ENCODE measurements at regions not wholly inside any gene's neighbourhood (a gene's known extent, or its start where the extent isn't known, plus 50 kb on each side); places are given as distances from the start of the nearest gene placed in this dataset.

DNA sequence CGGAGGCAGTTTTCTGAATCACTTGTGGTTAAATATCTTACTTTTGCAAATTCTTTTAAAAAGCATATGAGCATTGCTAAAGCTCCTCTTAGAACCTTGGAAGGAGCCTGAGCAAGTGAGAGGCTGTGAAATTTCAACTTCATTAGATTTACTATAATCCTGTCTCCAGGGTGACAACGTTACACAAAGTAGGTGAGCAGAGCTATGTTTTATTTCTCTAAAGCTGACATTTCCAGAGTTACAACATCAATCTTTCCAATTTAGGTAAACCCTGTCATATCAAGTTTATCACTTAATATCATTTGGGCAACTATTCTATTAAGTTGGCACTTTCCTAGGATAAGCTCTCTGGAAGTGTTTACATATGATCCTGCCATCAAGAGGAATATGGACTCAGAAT lies 544.9 kb upstream of the CBLB start:
- Histone ChIP-seq H3K9me3 (no peaks in the 10 kb centered on the region), H3K36me3 (no peaks in the 10 kb centered on the region), H3K4me3 (no peak overlapping the region), H3K27ac (no peak overlapping the region), H3K27me3 (no peaks in the 10 kb centered on the region), H3K4me1 (no peaks in the 10 kb centered on the region)
- WGBS, 2 donors (ENCODE audit: low coverage in 1 of 2): 75 to 89% methylated on average over 2 of the region's 2 CpGs
- in situ Hi-C loops (cut with MboI; ENCODE audit: low pct_ligation_motif_present in 1 of 4, low pct_unique_long_range_greater_than_20kb in 1 of 4, low sequenced_read_pairs in 3 of 4): no loop called here
- TF ChIP-seq EP300 (IDR thresholded peaks at IDR 0.05; ENCODE audit: low read depth): no peak
- no peak for TF ChIP-seq POLR2AphosphoS5 (IDR thresholded peaks at IDR 0.05)
- TF ChIP-seq, protein P1, sequence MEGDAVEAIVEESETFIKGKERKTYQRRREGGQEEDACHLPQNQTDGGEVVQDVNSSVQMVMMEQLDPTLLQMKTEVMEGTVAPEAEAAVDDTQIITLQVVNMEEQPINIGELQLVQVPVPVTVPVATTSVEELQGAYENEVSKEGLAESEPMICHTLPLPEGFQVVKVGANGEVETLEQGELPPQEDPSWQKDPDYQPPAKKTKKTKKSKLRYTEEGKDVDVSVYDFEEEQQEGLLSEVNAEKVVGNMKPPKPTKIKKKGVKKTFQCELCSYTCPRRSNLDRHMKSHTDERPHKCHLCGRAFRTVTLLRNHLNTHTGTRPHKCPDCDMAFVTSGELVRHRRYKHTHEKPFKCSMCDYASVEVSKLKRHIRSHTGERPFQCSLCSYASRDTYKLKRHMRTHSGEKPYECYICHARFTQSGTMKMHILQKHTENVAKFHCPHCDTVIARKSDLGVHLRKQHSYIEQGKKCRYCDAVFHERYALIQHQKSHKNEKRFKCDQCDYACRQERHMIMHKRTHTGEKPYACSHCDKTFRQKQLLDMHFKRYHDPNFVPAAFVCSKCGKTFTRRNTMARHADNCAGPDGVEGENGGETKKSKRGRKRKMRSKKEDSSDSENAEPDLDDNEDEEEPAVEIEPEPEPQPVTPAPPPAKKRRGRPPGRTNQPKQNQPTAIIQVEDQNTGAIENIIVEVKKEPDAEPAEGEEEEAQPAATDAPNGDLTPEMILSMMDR (IDR thresholded peaks at IDR 0.05): no peak
- TF ChIP-seq POLR2A (IDR thresholded peaks at IDR 0.05): no peak
- intact Hi-C loops (cut with DNase I; ENCODE audit: low total_unique reads): no loop called here
- DNase-seq: no peak

DNA sequence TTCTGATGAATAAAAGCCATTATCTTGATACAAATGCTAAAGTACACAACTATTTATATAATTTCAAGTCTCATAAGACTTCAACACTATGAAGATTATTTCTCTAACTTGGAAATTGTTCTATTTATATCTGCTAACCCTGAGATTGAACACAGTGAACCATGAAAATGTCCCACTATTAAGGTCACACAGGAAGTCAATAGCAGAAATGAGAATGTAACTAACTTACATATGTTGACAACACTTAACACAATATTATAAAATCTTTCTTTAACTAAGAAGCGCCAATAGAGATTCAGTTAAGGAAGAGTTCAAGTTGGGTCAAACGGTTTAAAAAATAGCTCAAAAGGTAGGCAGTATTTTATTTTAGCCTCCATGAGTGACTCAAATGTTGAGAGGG lies 551.8 kb upstream of the CBLB start:
- Histone ChIP-seq H3K36me3 (no peaks in the 10 kb centered on the region), H3K4me3 (no peak overlapping the region), H3K9me3 (peaks cover 0 to 3% of the 10 kb centered on the region in 2 donors), H3K4me1 (no peaks in the 10 kb centered on the region), H3K27ac (no peak overlapping the region), H3K27me3 (no peaks in the 10 kb centered on the region)
- in situ Hi-C loops (cut with MboI; ENCODE audit: low pct_ligation_motif_present in 1 of 4, low pct_unique_long_range_greater_than_20kb in 1 of 4, low sequenced_read_pairs in 3 of 4) (no loop called here), intact Hi-C loops (cut with DNase I; ENCODE audit: low total_unique reads) (no loop called here)
- 46 to 77% methylated on average over 2 of the region's 2 CpGs for WGBS, 2 donors (ENCODE audit: low coverage in 1 of 2)
- DNase-seq: no peak
- TF ChIP-seq EP300 (IDR thresholded peaks at IDR 0.05; ENCODE audit: low read depth) (no peak), POLR2AphosphoS5 (IDR thresholded peaks at IDR 0.05) (no peak), POLR2A (IDR thresholded peaks at IDR 0.05) (no peak)
- TF ChIP-seq, protein P1 (IDR thresholded peaks at IDR 0.05): no peak

DNA sequence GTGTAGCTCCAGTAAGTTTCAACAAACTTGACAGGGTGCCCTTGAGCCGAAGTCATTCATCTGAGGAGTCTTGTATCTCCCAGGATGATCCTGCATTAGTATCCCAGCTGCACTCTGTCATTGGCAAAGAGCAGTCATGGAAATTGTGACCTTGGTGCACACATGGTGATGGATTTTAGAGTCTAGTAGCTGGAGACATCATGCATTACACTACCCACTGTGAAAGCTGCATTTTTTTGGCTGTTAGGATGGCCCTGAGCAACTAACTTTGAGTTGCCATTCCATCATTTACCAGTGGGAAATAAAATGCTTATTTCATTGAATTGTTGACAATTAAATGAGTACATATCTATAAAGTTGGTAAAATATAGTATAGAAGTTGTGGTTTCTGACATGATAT lies 552.6 kb upstream of the CBLB start:
- no peaks in the 10 kb centered on the region for H3K4me1 ChIP-seq
- peaks cover 0 to 3% of the 10 kb centered on the region in 2 donors for H3K9me3 ChIP-seq
- H3K4me3 ChIP-seq: no peak overlapping the region
- H3K27ac ChIP-seq: no peak overlapping the region
- 91 to 100% methylated on average over 1 of the region's 1 CpG for WGBS, 2 donors (ENCODE audit: low coverage in 1 of 2)
- DNase-seq: no peak
- H3K27me3 ChIP-seq: no peaks in the 10 kb centered on the region
- no peaks in the 10 kb centered on the region for H3K36me3 ChIP-seq
- intact Hi-C loops (cut with DNase I; ENCODE audit: low total_unique reads): no loop called here
- TF ChIP-seq POLR2A (IDR thresholded peaks at IDR 0.05) (no peak), EP300 (IDR thresholded peaks at IDR 0.05; ENCODE audit: low read depth) (no peak), POLR2AphosphoS5 (IDR thresholded peaks at IDR 0.05) (no peak)
- TF ChIP-seq, protein P1 (IDR thresholded peaks at IDR 0.05): no peak
- in situ Hi-C loops (cut with MboI; ENCODE audit: low pct_ligation_motif_present in 1 of 4, low pct_unique_long_range_greater_than_20kb in 1 of 4, low sequenced_read_pairs in 3 of 4): no loop called here

DNA sequence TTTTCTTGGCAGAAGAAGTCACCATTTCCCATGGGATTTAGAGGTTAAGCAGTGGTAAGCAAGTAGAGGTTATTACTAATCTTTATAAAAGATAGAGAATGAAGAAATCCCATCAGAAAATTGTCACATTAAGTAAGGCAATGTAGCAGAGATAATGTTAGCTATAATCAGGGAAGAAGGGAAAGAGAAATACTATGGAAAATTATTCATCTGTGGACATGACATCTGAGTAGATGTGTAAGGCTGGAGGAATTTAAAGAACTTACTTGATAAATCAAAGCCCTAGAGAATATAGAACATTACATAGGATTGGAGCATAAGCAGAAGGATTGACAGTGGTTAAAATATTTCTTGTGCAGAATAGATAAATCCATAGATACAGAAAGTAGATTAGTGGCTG lies 553.1 kb upstream of the CBLB start:
- H3K4me3 ChIP-seq: no peak overlapping the region
- no peaks in the 10 kb centered on the region for H3K36me3 ChIP-seq
- DNase-seq: no peak
- no peaks in the 10 kb centered on the region for H3K27me3 ChIP-seq
- H3K27ac ChIP-seq: no peak overlapping the region
- peaks cover 0 to 3% of the 10 kb centered on the region in 2 donors for H3K9me3 ChIP-seq
- TF ChIP-seq, protein P1 (IDR thresholded peaks at IDR 0.05): no peak
- TF ChIP-seq POLR2A (IDR thresholded peaks at IDR 0.05) (no peak), EP300 (IDR thresholded peaks at IDR 0.05; ENCODE audit: low read depth) (no peak), POLR2AphosphoS5 (IDR thresholded peaks at IDR 0.05) (no peak)
- H3K4me1 ChIP-seq: no peaks in the 10 kb centered on the region
- intact Hi-C loops (cut with DNase I; ENCODE audit: low total_unique reads): no loop called here
- in situ Hi-C loops (cut with MboI; ENCODE audit: low pct_ligation_motif_present in 1 of 4, low pct_unique_long_range_greater_than_20kb in 1 of 4, low sequenced_read_pairs in 3 of 4): no loop called here

All from transverse colon (tissue), 4 donors.